ENCODE measurements at regions not wholly inside any gene's neighbourhood (a gene's known extent, or its start where the extent isn't known, plus 50 kb on each side); places are given as distances from the start of the nearest gene placed in this dataset.

DNA sequence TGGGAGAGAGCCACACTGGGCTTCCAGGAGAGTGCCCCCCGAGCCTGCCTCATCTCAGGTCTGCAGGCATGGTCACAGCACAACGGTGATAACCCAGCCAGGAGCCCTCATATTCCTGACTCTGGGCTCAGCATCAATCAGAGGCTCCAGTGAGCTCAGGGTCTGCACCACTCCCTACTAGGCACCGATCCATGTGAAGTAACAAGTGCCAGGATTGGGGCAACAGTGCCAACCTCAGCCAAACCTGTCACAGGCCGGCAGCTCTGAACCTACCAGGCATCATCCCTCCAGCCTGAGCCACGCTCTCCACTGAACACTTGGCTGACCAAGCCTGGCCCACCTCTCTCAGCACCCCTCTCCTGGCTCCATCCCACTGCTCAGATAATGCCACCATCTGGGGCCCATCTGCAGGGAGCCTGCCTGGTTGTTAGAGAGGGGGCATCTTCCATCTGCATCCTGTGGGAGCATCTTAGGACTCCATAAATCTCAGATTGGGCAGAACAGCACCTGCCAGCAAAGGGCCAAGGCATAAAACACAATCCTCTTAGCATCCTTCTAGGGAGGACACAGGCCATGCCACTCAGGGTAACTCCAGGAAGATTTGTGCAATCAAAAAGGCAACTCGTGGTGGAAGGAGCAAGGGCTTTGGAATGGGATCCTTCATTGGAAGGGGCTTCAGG, 213.7 kb upstream of the CSF3R start:
- intact Hi-C loops (cut with micrococcal nuclease), result no loop called here
- no peaks in the 10 kb centered on the region for H3K9me3 Mint-ChIP-seq

DNA sequence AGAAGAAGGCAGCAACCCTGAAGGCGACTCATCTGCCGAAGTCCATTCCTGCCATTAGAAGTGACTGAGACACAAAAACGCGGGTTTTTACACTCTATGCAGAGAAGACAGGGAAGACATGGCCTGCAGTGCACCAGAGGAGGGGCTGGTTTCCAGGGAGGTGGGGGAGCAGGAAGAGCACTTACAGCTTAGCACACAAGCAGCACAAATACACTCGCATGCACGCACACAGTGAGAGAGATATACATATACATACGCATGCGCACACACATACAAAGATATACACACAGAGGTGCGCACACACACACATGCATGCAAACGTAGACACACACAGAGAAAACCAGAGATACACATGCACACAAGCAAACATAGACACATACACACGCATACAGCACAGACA, 210.9 kb upstream of the CSF3R start:
- Histone ChIP-seq H3K9me3 (ENCODE audit: control insufficient read depth, insufficient read depth, low read length) (no peaks in the 10 kb centered on the region), H3K27me3 (ENCODE audit: control insufficient read depth, insufficient read depth, low read length) (no peaks in the 10 kb centered on the region), H3K36me3 (ENCODE audit: control insufficient read depth, insufficient read depth, low read length) (no peaks in the 10 kb centered on the region), H3K27ac (ENCODE audit: low read length) (no peak overlapping the region), H3K4me1 (ENCODE audit: control insufficient read depth, insufficient read depth, low read length) (no peaks in the 10 kb centered on the region), H3K4me3 (ENCODE audit: low read length) (no peak overlapping the region)
- no peak for DNase-seq
- Mint-ChIP-seq H3K4me3 (no peak overlapping the region), H3K27ac (no peak overlapping the region), H3K36me3 (no peaks in the 10 kb centered on the region), H3K9me3 (no peaks in the 10 kb centered on the region), H3K27me3 (ENCODE audit: low read depth in 2 of 2) (peaks cover 7 to 8% of the 10 kb centered on the region in 2 donors), H3K4me1 (no peaks in the 10 kb centered on the region)
- WGBS (ENCODE audit: insufficient coverage), result 81% methylated on average over 11 of the region's 11 CpGs
- no peak for ATAC-seq
- TF ChIP-seq, protein P1, sequence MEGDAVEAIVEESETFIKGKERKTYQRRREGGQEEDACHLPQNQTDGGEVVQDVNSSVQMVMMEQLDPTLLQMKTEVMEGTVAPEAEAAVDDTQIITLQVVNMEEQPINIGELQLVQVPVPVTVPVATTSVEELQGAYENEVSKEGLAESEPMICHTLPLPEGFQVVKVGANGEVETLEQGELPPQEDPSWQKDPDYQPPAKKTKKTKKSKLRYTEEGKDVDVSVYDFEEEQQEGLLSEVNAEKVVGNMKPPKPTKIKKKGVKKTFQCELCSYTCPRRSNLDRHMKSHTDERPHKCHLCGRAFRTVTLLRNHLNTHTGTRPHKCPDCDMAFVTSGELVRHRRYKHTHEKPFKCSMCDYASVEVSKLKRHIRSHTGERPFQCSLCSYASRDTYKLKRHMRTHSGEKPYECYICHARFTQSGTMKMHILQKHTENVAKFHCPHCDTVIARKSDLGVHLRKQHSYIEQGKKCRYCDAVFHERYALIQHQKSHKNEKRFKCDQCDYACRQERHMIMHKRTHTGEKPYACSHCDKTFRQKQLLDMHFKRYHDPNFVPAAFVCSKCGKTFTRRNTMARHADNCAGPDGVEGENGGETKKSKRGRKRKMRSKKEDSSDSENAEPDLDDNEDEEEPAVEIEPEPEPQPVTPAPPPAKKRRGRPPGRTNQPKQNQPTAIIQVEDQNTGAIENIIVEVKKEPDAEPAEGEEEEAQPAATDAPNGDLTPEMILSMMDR (IDR thresholded peaks at IDR 0.05), result no peak
- intact Hi-C loops (cut with micrococcal nuclease), result no loop called here

More for the DNA sequence above, 213.7 kb upstream of the CSF3R start:
- Mint-ChIP-seq H3K4me3 (no peak overlapping the region), H3K4me1 (no peaks in the 10 kb centered on the region), H3K27me3 (ENCODE audit: low read depth in 2 of 2) (peaks cover 8 to 9% of the 10 kb centered on the region in 2 donors), H3K27ac (no peak overlapping the region), H3K36me3 (no peaks in the 10 kb centered on the region)
- DNase-seq, result no peak
- no peaks in the 10 kb centered on the region for H3K27me3 ChIP-seq (ENCODE audit: control insufficient read depth, insufficient read depth, low read length)
- no peaks in the 10 kb centered on the region for H3K9me3 ChIP-seq (ENCODE audit: control insufficient read depth, insufficient read depth, low read length)
- 69% methylated on average over 6 of the region's 6 CpGs for WGBS (ENCODE audit: insufficient coverage)
- ATAC-seq, result no peak
- TF ChIP-seq, protein P1 (IDR thresholded peaks at IDR 0.05), result no peak
- no peak overlapping the region for H3K4me3 ChIP-seq (ENCODE audit: low read length)
- no peaks in the 10 kb centered on the region for H3K4me1 ChIP-seq (ENCODE audit: control insufficient read depth, insufficient read depth, low read length)
- no peaks in the 10 kb centered on the region for H3K36me3 ChIP-seq (ENCODE audit: control insufficient read depth, insufficient read depth, low read length)
- no peak overlapping the region for H3K27ac ChIP-seq (ENCODE audit: low read length)

DNA sequence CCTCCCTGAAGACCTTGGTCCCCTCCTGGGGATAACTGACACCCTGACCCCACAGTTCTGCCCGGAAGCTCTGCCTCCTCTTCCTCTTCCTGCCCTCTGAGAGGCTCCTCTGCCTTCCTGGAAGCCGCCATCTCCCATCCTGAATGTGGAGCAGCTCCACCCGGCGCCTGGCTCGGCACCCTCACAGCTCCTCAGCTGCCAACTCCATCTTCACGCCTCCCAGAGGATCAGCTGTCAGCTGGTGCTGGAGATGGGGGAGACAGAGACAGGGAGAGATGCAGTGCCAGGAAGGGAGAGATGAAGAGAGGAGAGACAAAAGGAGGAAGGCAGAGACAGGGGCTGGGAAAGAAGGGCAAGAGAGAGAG, 210.4 kb upstream of the CSF3R start:
- H3K27ac Mint-ChIP-seq, result no peak overlapping the region
- Histone ChIP-seq H3K9me3 (ENCODE audit: control insufficient read depth, insufficient read depth, low read length) (no peaks in the 10 kb centered on the region), H3K4me3 (ENCODE audit: low read length) (no peak overlapping the region), H3K27me3 (ENCODE audit: control insufficient read depth, insufficient read depth, low read length) (no peaks in the 10 kb centered on the region), H3K36me3 (ENCODE audit: control insufficient read depth, insufficient read depth, low read length) (no peaks in the 10 kb centered on the region), H3K27ac (ENCODE audit: low read length) (no peak overlapping the region), H3K4me1 (ENCODE audit: control insufficient read depth, insufficient read depth, low read length) (no peaks in the 10 kb centered on the region)
- intact Hi-C loops (cut with micrococcal nuclease), result no loop called here
- no peaks in the 10 kb centered on the region for H3K4me1 Mint-ChIP-seq
- 47% methylated on average over 3 of the region's 6 CpGs for WGBS (ENCODE audit: insufficient coverage)
- ATAC-seq (no peak), DNase-seq (no peak)
- peaks cover 7 to 8% of the 10 kb centered on the region in 2 donors for H3K27me3 Mint-ChIP-seq (ENCODE audit: low read depth in 2 of 2)
- no peaks in the 10 kb centered on the region for H3K9me3 Mint-ChIP-seq
- no peaks in the 10 kb centered on the region for H3K36me3 Mint-ChIP-seq
- TF ChIP-seq, protein P1 (IDR thresholded peaks at IDR 0.05), result no peak
- no peak overlapping the region for H3K4me3 Mint-ChIP-seq

All from natural killer cell (primary cell).